Chondrocyte (in vitro differentiated cells): ENCODE measurements at regions not wholly inside any gene's neighbourhood (a gene's known extent, or its start where the extent isn't known, plus 50 kb on each side); places are given as distances from the start of the nearest gene placed in this dataset.

ENCODE experiments used
- DNase-seq: peaks from one replicate; pipeline ENCODE4 v3.0.0; 2021; ENCODE audit warnings: mixed read lengths, low spot score
- H3K27ac Mint-ChIP-seq: one replicate; pipeline ENCODE4 v1.8.0; 2021; ENCODE audit warnings: mild to moderate bottlenecking, moderate library complexity, mixed read lengths; ENCODE audit not compliant: unreplicated experiment
- H3K27me3 Mint-ChIP-seq: 2 replicates; pipeline ENCODE4 v1.8.0; 2021; ENCODE audit warnings: low read depth, mixed read lengths
- H3K36me3 Mint-ChIP-seq: 2 replicates; pipeline ENCODE4 v1.8.0; 2021; ENCODE audit warnings: low read depth, mixed read lengths
- H3K4me1 Mint-ChIP-seq: 2 replicates; pipeline ENCODE4 v1.8.0; 2021; ENCODE audit warnings: low read depth, mild to moderate bottlenecking, mixed read lengths
- H3K4me3 Mint-ChIP-seq: one replicate; pipeline ENCODE4 v1.8.0; 2021; ENCODE audit warnings: mild to moderate bottlenecking, moderate library complexity, mixed read lengths; ENCODE audit not compliant: unreplicated experiment
- H3K9me3 Mint-ChIP-seq: 2 replicates; pipeline ENCODE4 v1.8.0; 2021; ENCODE audit warnings: low read depth, mixed read lengths
- CTCF ChIP-seq: fragments of 200-600 bp; sonication (generic); IDR thresholded peaks from 2 replicates; pipeline ENCODE4 v1.5.0; 2021; ENCODE audit warnings: antibody characterized with exemption, mild to moderate bottlenecking, moderate library complexity

DNA sequence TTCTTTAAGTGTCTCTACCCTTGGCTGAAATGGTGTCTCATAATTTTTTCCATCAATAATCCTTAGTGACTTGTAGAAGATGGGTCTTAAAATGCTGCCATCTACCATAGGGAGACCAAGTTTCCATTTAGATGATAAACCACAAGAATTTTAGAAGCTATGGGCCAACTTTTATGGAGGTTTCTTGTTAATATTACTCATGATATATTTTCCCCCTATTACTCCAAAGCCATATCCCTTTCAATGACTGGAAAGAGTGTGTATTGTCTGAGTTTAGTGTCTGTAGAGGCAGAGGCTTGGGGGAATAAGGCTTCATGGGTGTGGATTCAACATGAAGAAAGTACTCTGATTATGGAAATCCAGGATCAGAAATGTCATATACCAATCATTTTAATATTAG is 507.3 kb upstream of the TNC start:
- no peaks in the 10 kb centered on the region for H3K27me3 Mint-ChIP-seq
- H3K27ac Mint-ChIP-seq = no peak overlapping the region
- H3K4me1 Mint-ChIP-seq = peaks cover 10% of the 10 kb centered on the region
- H3K9me3 Mint-ChIP-seq = peaks cover 16% of the 10 kb centered on the region
- no peak for TF ChIP-seq CTCF
- H3K36me3 Mint-ChIP-seq = peaks cover 9% of the 10 kb centered on the region
- no peak for DNase-seq
- no peak overlapping the region for H3K4me3 Mint-ChIP-seq

DNA sequence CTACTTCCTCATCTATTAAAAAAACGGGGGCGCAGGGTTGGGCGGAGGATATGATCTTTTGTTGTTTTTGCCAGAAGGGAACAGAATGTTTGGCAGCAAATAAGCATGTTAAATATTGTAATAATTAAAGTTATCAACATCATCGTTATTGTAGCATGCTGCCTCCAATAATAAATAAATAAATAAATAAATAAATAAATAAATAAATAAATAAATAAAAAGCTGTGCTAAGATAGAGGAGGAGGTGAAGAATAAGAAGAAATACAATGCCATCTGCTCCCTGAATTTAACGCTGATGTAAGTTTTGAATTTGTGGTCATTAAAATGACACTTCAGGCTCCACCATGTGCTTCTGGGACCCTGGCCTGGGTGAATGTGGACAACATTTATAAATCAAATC is 508.0 kb upstream of the TNC start:
- H3K27me3 Mint-ChIP-seq = no peaks in the 10 kb centered on the region
- no peak overlapping the region for H3K27ac Mint-ChIP-seq
- no peak for TF ChIP-seq CTCF
- H3K36me3 Mint-ChIP-seq = peaks cover 6% of the 10 kb centered on the region
- no peak for DNase-seq
- peaks cover 12% of the 10 kb centered on the region for H3K4me1 Mint-ChIP-seq
- peaks cover 9% of the 10 kb centered on the region for H3K9me3 Mint-ChIP-seq
- no peak overlapping the region for H3K4me3 Mint-ChIP-seq

- no peak overlapping the region for H3K27ac Mint-ChIP-seq
- H3K27me3 Mint-ChIP-seq = no peaks in the 10 kb centered on the region
- H3K9me3 Mint-ChIP-seq = peaks cover under 1% of the 10 kb centered on the region
- no peaks in the 10 kb centered on the region for H3K36me3 Mint-ChIP-seq
- H3K4me3 Mint-ChIP-seq = no peak overlapping the region
- no peak for TF ChIP-seq CTCF
- H3K4me1 Mint-ChIP-seq = peaks cover 16% of the 10 kb centered on the region
- no peak for DNase-seq
These were observed 509.6 kb upstream of the TNC start for GRCh38 chr9:115627511-115627910.

GRCh38 chr9:115628426-115628825 is 510.5 kb upstream of the TNC start:
- Mint-ChIP-seq H3K4me3 (no peak overlapping the region), H3K4me1 (peaks cover 25% of the 10 kb centered on the region), H3K9me3 (no peaks in the 10 kb centered on the region)

DNA sequence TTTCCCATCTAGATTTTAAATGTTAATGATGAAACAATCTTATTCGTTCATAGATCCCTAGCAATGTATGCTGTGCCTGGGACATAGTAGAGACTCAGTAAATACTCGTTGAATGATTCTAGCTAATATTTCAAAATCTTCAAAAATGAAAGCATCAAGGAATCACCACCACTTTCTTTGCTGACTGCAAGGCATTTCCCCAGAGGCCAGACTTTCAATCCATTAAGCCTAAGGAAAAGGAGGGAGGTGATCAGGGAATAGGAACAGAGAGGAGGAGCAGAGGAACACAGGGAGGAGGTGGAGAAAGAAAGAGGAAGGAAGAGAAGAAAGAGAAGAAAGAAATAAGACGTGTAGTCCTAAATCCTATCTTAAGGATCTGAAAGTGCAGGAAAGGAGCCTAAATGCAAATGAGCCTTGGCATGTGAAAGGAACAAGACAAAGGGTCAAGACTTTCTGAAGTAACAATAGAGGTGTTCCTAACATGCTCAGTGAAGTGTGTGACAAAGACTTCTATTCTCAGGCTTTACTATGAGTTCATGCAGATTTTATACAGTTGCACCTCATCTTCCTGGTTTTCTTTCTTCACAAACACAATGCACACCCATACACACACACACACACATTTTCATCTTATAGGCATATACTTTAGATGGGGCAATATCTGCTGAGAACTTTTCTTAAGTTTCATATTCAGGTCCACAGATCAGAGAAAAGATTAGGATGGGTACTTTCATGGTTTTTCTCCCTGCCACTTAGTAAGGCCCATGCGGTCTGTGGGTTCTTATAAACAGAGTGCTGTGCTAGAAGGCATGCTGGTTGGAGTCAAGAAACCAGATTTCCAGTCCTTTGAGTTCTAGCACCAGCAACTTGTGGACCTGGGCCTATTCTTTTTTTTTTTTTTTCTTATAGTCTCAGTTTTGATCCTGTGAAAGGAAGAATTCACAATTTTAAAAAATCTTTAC is 512.2 kb upstream of the TNC start:
- no peak for DNase-seq
- Mint-ChIP-seq H3K9me3 (no peaks in the 10 kb centered on the region), H3K4me1 (peaks cover 36% of the 10 kb centered on the region), H3K27me3 (no peaks in the 10 kb centered on the region), H3K27ac (no peak overlapping the region), H3K4me3 (no peak overlapping the region), H3K36me3 (no peaks in the 10 kb centered on the region)
- no peak for TF ChIP-seq CTCF

More at GRCh38 chr9:115628426-115628825, 510.5 kb upstream of the TNC start:
- no peaks in the 10 kb centered on the region for H3K36me3 Mint-ChIP-seq
- no peaks in the 10 kb centered on the region for H3K27me3 Mint-ChIP-seq
- no peak for TF ChIP-seq CTCF
- no peak overlapping the region for H3K27ac Mint-ChIP-seq
- DNase-seq = no peak
